Ammon's horn (tissue), 1 donor: ENCODE measurements at regions not wholly inside any gene's neighbourhood (a gene's known extent, or its start where the extent isn't known, plus 50 kb on each side); places are given as distances from the start of the nearest gene placed in this dataset.

Experiments
- DNase-seq: peaks from one replicate; pipeline ENCODE4 v3.0.0-alpha.2; 2016; ENCODE audit warnings: low spot score

DNA sequence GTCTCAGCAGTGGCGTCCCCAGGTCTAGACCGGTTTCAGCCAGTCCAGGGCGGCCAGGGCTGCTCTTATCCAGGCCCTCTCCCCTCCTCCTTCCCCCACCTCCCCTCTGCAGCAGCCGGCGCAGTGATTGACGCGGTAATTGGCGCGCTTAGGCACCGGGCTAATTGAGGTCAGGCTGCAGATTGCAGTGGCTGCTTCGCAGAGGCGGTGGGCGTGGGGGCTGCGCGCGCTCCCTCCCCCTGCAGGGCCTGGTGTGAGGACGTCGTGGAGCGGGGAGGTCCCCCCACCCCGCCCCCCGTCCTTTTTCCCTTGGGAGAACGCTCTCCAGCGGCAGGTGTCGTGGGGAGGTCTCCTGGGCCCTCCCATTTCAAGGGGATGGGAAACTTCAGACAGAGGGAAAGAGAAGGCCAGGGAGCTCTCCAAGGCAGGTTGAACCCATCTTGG lies 70.4 kb upstream of the BLCAP start:
- no peak for DNase-seq

DNA sequence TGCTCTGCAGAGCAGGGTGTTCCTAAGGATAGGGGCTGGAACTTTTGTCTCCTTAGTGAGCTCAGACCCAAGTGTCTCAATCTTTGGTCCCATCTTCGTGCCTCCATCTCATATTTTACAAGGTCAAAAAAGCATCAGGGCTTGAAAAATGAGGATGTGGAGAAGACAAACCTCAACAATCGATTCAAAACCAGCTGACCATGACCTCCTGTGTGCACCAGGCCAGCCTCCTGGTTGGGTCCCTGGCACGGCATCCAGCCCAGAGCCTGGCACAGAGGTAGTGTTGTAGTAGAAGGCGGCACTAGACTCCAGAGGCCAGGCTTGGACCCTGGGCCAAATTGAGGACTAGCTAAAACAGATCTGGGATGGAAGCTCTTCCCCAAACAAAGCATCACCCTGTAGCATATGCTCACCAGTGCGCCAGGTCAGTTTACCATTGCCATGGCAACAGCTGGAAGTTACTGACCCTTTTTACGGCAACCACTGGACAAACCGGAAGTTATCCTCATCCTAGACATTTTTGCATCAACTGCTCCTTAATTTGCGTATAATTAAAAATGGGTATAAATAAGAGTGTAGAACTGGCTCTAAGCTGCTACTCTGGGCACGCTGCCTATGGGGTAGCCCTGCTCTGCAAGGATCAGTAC lies 69.3 kb upstream of the BLCAP start:
- peak; percentile 8 for DNase-seq

DNA sequence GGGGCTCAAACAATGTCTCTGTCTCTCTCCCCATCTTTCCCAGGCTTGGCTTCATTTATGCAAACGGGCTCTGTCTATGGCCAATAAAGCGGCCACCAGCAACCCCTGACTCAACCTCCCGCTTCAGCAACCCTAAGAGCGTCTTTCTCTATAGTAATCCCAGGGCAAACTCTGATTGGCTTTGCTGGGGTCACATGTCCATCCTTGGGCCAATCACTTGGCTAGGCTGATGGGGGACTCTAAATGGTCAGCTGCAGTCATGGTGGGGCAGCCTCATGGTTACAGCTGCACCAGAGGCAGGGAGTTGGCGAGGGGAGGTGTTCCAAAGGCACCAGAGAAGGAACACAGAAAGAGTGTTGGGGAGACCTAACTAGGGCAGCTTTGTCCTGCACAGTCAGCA lies 68.5 kb upstream of the BLCAP start:
- DNase-seq, result no peak

- no peak for DNase-seq
Measured at GRCh38 chr20:37593710-37594109, 66.0 kb upstream of the BLCAP start.

GRCh38 chr20:37590938-37591490 lies 63.3 kb upstream of the BLCAP start:
- DNase-seq, result no peak

DNA sequence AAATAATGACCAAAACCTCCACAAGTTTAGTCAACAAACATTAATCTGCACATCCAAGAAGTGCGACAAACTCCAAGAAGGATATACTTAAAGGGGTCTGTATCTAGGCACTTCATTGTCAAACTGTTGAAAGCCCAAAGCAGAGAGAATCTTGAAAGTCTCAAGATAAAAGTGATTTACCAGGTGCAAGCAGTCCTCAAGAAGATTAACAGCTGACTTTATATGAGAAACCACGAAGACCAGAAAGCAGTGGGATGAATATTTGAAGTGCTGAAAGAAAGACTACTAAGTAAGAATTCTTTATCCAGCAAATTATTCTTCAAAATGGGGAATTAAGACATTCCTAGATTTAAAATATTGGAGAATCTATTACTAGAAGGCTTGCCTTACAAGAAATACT lies 58.4 kb upstream of the BLCAP start:
- DNase-seq, result no peak

GRCh38 chr20:37584238-37584807 lies 56.6 kb upstream of the BLCAP start:
- DNase-seq, result no peak

DNA sequence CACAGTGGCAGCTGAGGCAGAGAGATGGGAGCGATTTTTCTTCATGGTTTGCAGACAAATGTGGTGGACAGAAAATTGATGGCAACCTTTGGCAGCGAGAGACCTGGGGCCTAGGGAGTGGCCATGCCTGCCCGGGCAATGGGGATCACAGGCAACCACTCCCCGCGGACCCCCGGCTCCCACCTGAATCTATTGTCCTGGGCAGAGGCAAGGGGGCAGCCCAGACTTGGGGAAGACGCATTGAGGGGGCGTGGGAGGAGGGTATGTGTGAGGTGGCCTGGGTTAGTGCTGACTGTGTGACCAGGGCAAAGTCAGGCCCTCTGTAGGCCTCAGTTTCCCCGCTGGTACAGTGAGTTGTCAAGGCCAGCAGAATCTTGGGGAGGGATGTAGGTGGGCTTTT lies 53.6 kb upstream of the BLCAP start:
- no peak for DNase-seq

DNA sequence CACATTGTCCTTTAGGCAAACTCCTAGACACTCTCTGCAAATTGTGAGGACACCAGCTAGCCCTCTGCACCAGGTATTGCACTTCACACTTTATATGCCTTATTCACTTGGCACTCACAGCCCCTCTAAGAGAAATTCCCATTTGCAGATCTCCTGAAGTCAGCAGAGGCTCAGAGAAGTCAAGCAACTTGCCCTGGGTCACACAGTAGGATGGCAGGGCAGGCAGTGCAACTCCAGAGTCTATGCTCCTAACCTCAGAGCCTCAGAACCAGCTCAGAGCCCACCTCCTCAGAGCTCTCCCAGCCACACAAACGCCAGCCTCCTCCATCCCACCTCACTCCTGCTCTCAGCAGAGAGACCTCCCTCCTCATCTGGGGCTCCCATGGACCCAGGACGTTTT lies 52.4 kb upstream of the BLCAP start:
- DNase-seq, result no peak

DNA sequence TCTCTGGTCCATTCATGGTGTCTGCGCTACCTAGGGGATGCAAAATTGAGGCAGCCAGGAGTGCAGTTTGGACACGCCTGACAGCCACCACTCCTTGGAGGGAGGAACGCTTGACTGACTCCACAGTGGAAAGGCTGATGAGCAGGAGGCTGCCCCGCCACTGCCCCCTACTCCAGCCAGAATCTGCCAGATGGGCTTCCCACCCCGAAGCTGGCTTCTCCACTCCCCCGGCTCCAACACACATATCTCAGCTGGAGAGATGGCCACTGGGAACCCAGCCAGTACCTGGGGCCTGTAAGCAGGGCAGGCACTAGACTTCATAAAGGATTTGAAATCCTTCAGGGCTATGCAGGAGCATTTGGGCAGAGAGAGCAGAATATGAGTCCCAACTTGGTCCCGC lies 51.4 kb upstream of the BLCAP start:
- no peak for DNase-seq

GRCh38 chr20:37577981-37578380 lies 50.3 kb upstream of the BLCAP start:
- no peak for DNase-seq
